ENCODE measurements at regions not wholly inside any gene's neighbourhood (a gene's known extent, or its start where the extent isn't known, plus 50 kb on each side); places are given as distances from the start of the nearest gene placed in this dataset.

DNA sequence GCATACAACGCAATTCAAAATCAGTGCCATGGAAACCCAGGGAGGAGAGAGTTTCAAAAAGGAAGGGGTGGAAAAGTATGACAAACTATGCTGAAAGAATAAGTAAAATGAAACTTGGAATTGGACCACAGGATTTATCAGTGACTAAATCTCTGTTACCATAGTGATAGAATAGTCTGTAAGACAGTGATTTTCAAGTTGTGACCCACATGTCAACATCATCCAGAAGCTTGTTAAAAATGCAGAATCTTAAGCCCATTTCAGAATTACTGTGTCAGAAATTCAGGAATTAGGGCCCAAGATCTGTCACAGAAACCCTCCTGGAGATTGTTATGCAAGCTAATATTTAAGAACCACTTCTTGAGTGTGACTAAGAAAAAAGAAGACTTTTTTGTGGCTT lies 417.7 kb upstream of the JAG1 start:
- no peak for DNase-seq (ENCODE audit: low read depth)
- TF ChIP-seq, protein P1, sequence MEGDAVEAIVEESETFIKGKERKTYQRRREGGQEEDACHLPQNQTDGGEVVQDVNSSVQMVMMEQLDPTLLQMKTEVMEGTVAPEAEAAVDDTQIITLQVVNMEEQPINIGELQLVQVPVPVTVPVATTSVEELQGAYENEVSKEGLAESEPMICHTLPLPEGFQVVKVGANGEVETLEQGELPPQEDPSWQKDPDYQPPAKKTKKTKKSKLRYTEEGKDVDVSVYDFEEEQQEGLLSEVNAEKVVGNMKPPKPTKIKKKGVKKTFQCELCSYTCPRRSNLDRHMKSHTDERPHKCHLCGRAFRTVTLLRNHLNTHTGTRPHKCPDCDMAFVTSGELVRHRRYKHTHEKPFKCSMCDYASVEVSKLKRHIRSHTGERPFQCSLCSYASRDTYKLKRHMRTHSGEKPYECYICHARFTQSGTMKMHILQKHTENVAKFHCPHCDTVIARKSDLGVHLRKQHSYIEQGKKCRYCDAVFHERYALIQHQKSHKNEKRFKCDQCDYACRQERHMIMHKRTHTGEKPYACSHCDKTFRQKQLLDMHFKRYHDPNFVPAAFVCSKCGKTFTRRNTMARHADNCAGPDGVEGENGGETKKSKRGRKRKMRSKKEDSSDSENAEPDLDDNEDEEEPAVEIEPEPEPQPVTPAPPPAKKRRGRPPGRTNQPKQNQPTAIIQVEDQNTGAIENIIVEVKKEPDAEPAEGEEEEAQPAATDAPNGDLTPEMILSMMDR (IDR thresholded peaks at IDR 0.05; ENCODE audit: control insufficient read depth, insufficient read depth, low read depth, low read length, missing control alignments) = no peak
- no peak overlapping the region for H3K4me3 ChIP-seq (ENCODE audit: control insufficient read depth, low read depth, low read length)

DNA sequence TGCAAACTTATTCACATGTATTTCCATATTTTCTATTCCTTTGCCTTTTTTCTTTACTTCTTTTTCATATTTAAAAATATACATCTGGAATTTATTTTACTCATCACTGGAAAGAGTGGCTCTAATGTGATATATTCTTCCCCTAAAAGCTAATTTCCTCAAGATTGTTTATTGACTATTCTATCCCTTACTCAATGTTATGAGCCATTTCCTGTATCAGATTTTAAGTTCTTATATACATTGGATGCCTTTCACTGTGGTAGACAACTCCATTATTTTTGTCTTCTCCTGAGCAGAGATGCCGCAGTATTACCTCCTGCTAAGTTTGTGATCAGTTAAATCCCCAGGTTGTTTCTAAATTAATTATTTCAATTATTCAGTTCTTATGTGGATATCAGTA lies 418.4 kb upstream of the JAG1 start:
- DNase-seq (ENCODE audit: low read depth) = no peak
- no peak overlapping the region for H3K4me3 ChIP-seq (ENCODE audit: control insufficient read depth, low read depth, low read length)
- TF ChIP-seq, protein P1 (IDR thresholded peaks at IDR 0.05; ENCODE audit: control insufficient read depth, insufficient read depth, low read depth, low read length, missing control alignments) = no peak

DNA sequence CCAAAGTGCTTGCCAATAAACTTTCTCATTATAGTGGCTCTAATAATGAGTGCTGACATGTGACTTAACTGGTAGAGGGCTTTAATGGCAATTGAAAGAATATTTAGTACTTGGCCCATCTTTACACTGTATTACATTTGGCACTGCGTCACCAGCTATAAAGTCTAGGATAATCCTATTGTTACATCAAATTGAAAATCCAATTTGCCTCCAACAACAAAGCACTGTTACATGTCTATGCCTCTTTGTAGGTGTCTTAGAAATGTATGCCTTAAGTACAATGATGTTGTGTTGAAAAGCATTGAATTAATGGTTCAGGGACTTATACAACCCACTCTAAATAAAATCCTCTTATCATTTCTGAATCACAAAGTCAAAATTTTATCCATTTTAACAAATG lies 420.4 kb upstream of the JAG1 start:
- TF ChIP-seq, protein P1 (IDR thresholded peaks at IDR 0.05; ENCODE audit: control insufficient read depth, insufficient read depth, low read depth, low read length, missing control alignments) = no peak
- no peak overlapping the region for H3K4me3 ChIP-seq (ENCODE audit: control insufficient read depth, low read depth, low read length)
- no peak for DNase-seq (ENCODE audit: low read depth)

DNA sequence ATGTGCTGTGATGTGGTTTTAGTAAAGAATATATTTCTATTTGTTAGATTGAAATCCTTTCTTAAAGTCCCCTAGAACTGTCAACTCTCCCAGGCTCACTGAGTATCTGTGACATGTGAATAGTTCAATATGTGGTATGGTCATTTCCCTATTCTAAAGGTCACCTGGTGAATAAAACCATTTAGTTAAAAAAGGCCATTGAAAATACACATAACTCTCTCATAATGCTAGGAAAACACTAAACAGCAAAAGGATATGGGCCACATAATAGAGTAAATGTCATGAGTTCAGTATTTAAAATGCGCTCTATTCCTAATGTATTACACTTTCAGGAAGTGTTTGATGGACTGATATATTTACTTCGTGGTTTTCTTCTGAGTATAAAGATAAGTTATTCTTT lies 420.9 kb upstream of the JAG1 start:
- H3K4me3 ChIP-seq (ENCODE audit: control insufficient read depth, low read depth, low read length) = no peak overlapping the region
- TF ChIP-seq, protein P1 (IDR thresholded peaks at IDR 0.05; ENCODE audit: control insufficient read depth, insufficient read depth, low read depth, low read length, missing control alignments) = no peak
- no peak for DNase-seq (ENCODE audit: low read depth)

DNA sequence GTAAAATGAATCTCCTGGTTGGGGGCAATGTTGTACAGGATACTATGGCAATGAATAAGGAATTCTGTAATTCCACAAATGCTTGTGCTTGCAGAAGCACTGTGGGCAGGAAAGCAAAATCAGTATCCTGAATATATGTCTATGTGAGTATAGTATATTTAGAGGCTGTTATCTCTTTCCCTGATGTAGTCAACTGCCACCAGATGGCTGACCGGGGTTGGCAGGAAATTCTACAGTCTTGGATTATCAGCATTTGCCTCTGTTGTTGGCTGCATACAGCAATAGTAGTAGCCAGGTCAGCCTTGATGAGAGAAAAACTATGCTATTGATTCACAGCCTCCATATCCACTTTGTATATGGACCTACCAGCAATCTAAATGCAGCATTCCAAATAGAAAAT lies 425.1 kb upstream of the JAG1 start:
- no peak for DNase-seq (ENCODE audit: low read depth)
- TF ChIP-seq, protein P1 (IDR thresholded peaks at IDR 0.05; ENCODE audit: control insufficient read depth, insufficient read depth, low read depth, low read length, missing control alignments) = peak; percentile 17
- no peak overlapping the region for H3K4me3 ChIP-seq (ENCODE audit: control insufficient read depth, low read depth, low read length)

DNA sequence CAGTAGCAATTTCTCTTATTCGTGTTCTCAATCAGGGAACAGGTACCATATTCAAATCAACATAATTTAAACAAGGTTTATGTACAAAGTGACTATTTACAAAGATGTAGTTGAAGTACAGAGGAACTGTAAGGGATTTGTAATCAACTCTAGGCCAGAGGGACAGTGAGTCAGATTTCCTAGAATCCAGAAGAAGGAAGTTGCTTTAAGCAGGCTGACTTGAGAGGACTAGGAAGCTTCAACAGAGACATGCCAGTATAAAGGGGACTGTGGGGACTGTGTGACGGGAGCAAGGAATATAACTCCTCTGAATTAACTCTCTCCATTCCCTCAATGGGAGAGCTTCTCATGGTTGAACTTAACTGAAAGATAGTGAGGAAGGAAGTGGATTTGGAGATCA lies 427.4 kb upstream of the JAG1 start:
- no peak for DNase-seq (ENCODE audit: low read depth)
- no peak overlapping the region for H3K4me3 ChIP-seq (ENCODE audit: control insufficient read depth, low read depth, low read length)
- TF ChIP-seq, protein P1 (IDR thresholded peaks at IDR 0.05; ENCODE audit: control insufficient read depth, insufficient read depth, low read depth, low read length, missing control alignments) = no peak

DNA sequence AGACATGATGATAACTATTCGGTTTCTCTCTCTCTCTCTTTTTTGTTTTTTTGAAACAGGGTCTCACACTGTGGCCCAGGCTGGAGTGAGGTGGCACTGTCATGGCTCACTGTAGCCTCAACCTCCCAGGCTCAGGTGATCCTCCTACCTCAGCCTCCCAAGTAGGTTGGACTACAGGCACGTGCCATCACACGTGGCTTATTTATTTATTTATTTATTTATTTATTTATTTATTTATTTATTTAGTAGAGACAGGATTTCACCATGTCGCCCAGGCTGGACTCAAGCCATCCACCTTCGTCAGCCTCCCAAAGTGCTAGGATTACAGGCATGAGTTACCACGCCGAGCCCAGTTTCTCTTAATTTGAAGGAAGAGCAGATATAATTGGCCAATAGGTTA lies 427.9 kb upstream of the JAG1 start:
- no peak for DNase-seq (ENCODE audit: low read depth)
- no peak overlapping the region for H3K4me3 ChIP-seq (ENCODE audit: control insufficient read depth, low read depth, low read length)
- TF ChIP-seq, protein P1 (IDR thresholded peaks at IDR 0.05; ENCODE audit: control insufficient read depth, insufficient read depth, low read depth, low read length, missing control alignments) = no peak

Data from AG09309 (cell line).